H9 (cell line): ENCODE measurements at regions not wholly inside any gene's neighbourhood (a gene's known extent, or its start where the extent isn't known, plus 50 kb on each side); places are given as distances from the start of the nearest gene placed in this dataset.

Source experiments
- DNase-seq: peaks from one replicate; pipeline ENCODE4 v3.0.0-alpha.2; 2017
- H2AFZ ChIP-seq: one replicate; pipeline ENCODE4 v1.6.1; 2013; ENCODE audit warnings: mild to moderate bottlenecking, low read length, control low read depth, moderate library complexity
- H2AK5ac ChIP-seq: 2 replicates; pipeline ENCODE4 v1.6.1; 2013; ENCODE audit warnings: low read length, control low read depth, mixed read lengths; ENCODE audit not compliant: insufficient read length
- H2BK120ac ChIP-seq: one replicate; pipeline ENCODE4 v1.6.1; 2013; ENCODE audit warnings: low read depth, mild to moderate bottlenecking, low read length, control low read depth, inconsistent platforms; ENCODE audit not compliant: poor library complexity, severe bottlenecking
- H2BK12ac ChIP-seq: 2 replicates; pipeline ENCODE4 v1.6.1; 2013; ENCODE audit warnings: low read length, control low read depth, mixed read lengths, low read depth; ENCODE audit not compliant: insufficient read length
- H2BK15ac ChIP-seq: 2 replicates; pipeline ENCODE4 v1.6.1; 2013; ENCODE audit warnings: low read depth, low read length, control low read depth
- H2BK20ac ChIP-seq: one replicate; pipeline ENCODE4 v1.6.1; 2013; ENCODE audit warnings: low read depth, mild to moderate bottlenecking, low read length, control low read depth, inconsistent platforms; ENCODE audit not compliant: poor library complexity, severe bottlenecking
- H2BK5ac ChIP-seq: 2 replicates; pipeline ENCODE4 v1.6.1; 2013; ENCODE audit warnings: low read length, control low read depth, mixed read lengths; ENCODE audit not compliant: insufficient read length
- H3K14ac ChIP-seq: 2 replicates; pipeline ENCODE4 v1.6.1; 2013; ENCODE audit warnings: low read length, control low read depth; ENCODE audit not compliant: insufficient read depth
- H3K18ac ChIP-seq: 2 replicates; pipeline ENCODE4 v1.6.1; 2013; ENCODE audit warnings: low read depth, mild to moderate bottlenecking, mixed read lengths, low read length, control low read depth; ENCODE audit not compliant: insufficient read length
- H3K23ac ChIP-seq: 2 replicates; pipeline ENCODE4 v1.6.1; 2013; ENCODE audit warnings: low read length, control low read depth, mixed read lengths, low read depth; ENCODE audit not compliant: insufficient read length
- H3K23me2 ChIP-seq: 2 replicates; pipeline ENCODE4 v1.6.1; 2013; ENCODE audit warnings: low read depth, mild to moderate bottlenecking, mixed read lengths, low read length, control low read depth; ENCODE audit not compliant: insufficient read length, poor library complexity, severe bottlenecking
- H3K27ac ChIP-seq: 2 replicates; pipeline ENCODE4 v1.5.1; 2013; ENCODE audit warnings: low read length, control low read depth, mixed read lengths, low read depth; ENCODE audit not compliant: insufficient read length
- H3K27me3 ChIP-seq: 2 replicates; pipeline ENCODE4 v1.6.1; 2013; ENCODE audit warnings: low read length, control low read depth, inconsistent platforms; ENCODE audit not compliant: insufficient read depth
- H3K4ac ChIP-seq: 2 replicates; pipeline ENCODE4 v1.6.1; 2013; ENCODE audit warnings: low read depth, mild to moderate bottlenecking, control low read depth, inconsistent platforms, low read length, moderate library complexity
- H3K4me1 ChIP-seq: 2 replicates; pipeline ENCODE4 v1.6.1; 2013; ENCODE audit warnings: low read length, control low read depth, inconsistent platforms; ENCODE audit not compliant: insufficient read depth
- H3K4me2 ChIP-seq: 2 replicates; pipeline ENCODE4 v1.6.1; 2013; ENCODE audit warnings: low read length, control low read depth, mixed read lengths; ENCODE audit not compliant: insufficient read length, insufficient read depth
- H3K56ac ChIP-seq: 2 replicates; pipeline ENCODE4 v1.6.1; 2013; ENCODE audit warnings: low read depth, mild to moderate bottlenecking, mixed read lengths, low read length, control low read depth; ENCODE audit not compliant: insufficient read length
- H3K79me1 ChIP-seq: 2 replicates; pipeline ENCODE4 v1.6.1; 2013; ENCODE audit warnings: low read depth, mild to moderate bottlenecking, moderate library complexity, low read length, control low read depth, inconsistent platforms; ENCODE audit not compliant: insufficient read depth, poor library complexity, severe bottlenecking
- H3K79me2 ChIP-seq: 2 replicates; pipeline ENCODE4 v1.6.1; 2013; ENCODE audit warnings: low read length, control low read depth, inconsistent platforms; ENCODE audit not compliant: insufficient read depth
- H3K9ac ChIP-seq: 2 replicates; pipeline ENCODE4 v1.6.1; 2013; ENCODE audit warnings: low read length, control low read depth, mixed read lengths; ENCODE audit not compliant: insufficient read length; ENCODE audit errors: extremely low read depth
- H3K9me3 ChIP-seq: one replicate; pipeline ENCODE4 v1.6.1; 2013; ENCODE audit warnings: low read depth, low read length, inconsistent platforms; ENCODE audit not compliant: control insufficient read depth
- H3T11ph ChIP-seq: one replicate; pipeline ENCODE4 v1.6.1; 2013; ENCODE audit warnings: mild to moderate bottlenecking, low read length, control low read depth, inconsistent platforms
- H4K20me1 ChIP-seq: one replicate; pipeline ENCODE4 v1.6.1; 2013; ENCODE audit not compliant: control insufficient read depth, insufficient read length, insufficient read depth
- H4K5ac ChIP-seq: 2 replicates; pipeline ENCODE4 v1.6.1; 2013; ENCODE audit warnings: low read depth, mild to moderate bottlenecking, mixed read lengths, low read length, control low read depth; ENCODE audit not compliant: insufficient read length
- H4K8ac ChIP-seq: replicated peaks from 2 replicates; pipeline ENCODE4 v1.6.1; 2013; ENCODE audit warnings: low read length, control low read depth, mixed read lengths, low read depth; ENCODE audit not compliant: insufficient read length
- H4K91ac ChIP-seq: 2 replicates; pipeline ENCODE4 v1.6.1; 2013; ENCODE audit warnings: low read depth, mild to moderate bottlenecking, moderate library complexity, mixed read lengths, low read length, control low read depth; ENCODE audit not compliant: insufficient read length
- H3K27ac Mint-ChIP-seq, 3 experiments: 2 replicates in 2 of 3; 3 replicates in 1 of 3; pipeline ENCODE4 v1.8.0; 2020 to 2021; ENCODE audit warnings: mixed read lengths in 3 of 3, mild to moderate bottlenecking in 1 of 3, moderate library complexity in 1 of 3
- H3K27me3 Mint-ChIP-seq: 2 replicates; pipeline ENCODE4 v1.8.0; 2021; ENCODE audit warnings: low read depth, mild to moderate bottlenecking, moderate library complexity, mixed read lengths
- H3K36me3 Mint-ChIP-seq, 3 experiments: 2 replicates in 2 of 3; 3 replicates in 1 of 3; pipeline ENCODE4 v1.8.0; 2020 to 2021; ENCODE audit warnings: low read depth in 3 of 3, mixed read lengths in 3 of 3; ENCODE audit not compliant: insufficient read depth in 1 of 3
- H3K4me1 Mint-ChIP-seq, 2 experiments: 2 replicates each; pipeline ENCODE4 v1.8.0; 2020; ENCODE audit warnings: mixed read lengths in 2 of 2
- H3K4me3 Mint-ChIP-seq, 2 experiments: 2 replicates in 1 of 2; 3 replicates in 1 of 2; pipeline ENCODE4 v1.8.0; 2020 to 2021; ENCODE audit warnings: mild to moderate bottlenecking in 2 of 2, mixed read lengths in 2 of 2, moderate library complexity in 1 of 2
- H3K9me3 Mint-ChIP-seq, 2 experiments: 2 replicates in 1 of 2; 3 replicates in 1 of 2; pipeline ENCODE4 v1.8.0; 2020; ENCODE audit warnings: mild to moderate bottlenecking in 2 of 2, mixed read lengths in 2 of 2, moderate library complexity in 1 of 2
- CTCF ChIP-seq: fragments of 200-600 bp; sonication (generic); conservative IDR thresholded peaks from 3 replicates; pipeline ENCODE4 v1.8.0; 2021; ENCODE audit warnings: antibody characterized with exemption, mild to moderate bottlenecking
- WGBS: extraction: QIAGEN DNeasy Blood & Tissue Kit; methylation state at CpG from one replicate; pipeline ENCODE4 v1.1.7; 2013; ENCODE audit warnings: missing lambda C conversion rate, low lambda C conversion rate, mixed read lengths; ENCODE audit not compliant: insufficient read length; ENCODE audit errors: extremely low coverage; 5-methylcytosine and 5-hydroxymethylcytosine counted together

GRCh38 chr11:119520400-119520799 lies 97.4 kb upstream of the THY1 start:
- Histone ChIP-seq H3K27ac (no peak overlapping the region), H2BK5ac (no peak overlapping the region), H3K56ac (no peak overlapping the region), H3K14ac (no peak overlapping the region), H4K8ac (no peak overlapping the region), H4K91ac (no peak overlapping the region), H3K27me3 (no peaks in the 10 kb centered on the region), H3K4ac (no peak overlapping the region), H3K79me2 (no peaks in the 10 kb centered on the region), H3K79me1 (no peaks in the 10 kb centered on the region), H4K20me1 (no peaks in the 10 kb centered on the region), H3K9me3 (no peaks in the 10 kb centered on the region), H3K9ac (no peak overlapping the region), H3K18ac (no peak overlapping the region), H3K4me2 (no peak overlapping the region), H2BK12ac (no peak overlapping the region), H3K23me2 (no peaks in the 10 kb centered on the region), H2BK20ac (no peak overlapping the region), H3K23ac (no peak overlapping the region), H2BK120ac (no peak overlapping the region), H3K4me1 (no peaks in the 10 kb centered on the region), H3T11ph (no peak overlapping the region), H2BK15ac (no peak overlapping the region), H4K5ac (no peak overlapping the region), H2AK5ac (no peak overlapping the region), H2AFZ (no peak overlapping the region)
- no peak overlapping the region for H3K4me3 Mint-ChIP-seq
- no peak for TF ChIP-seq CTCF
- H3K9me3 Mint-ChIP-seq, result no peaks in the 10 kb centered on the region
- peaks cover 20% of the 10 kb centered on the region for H3K27me3 Mint-ChIP-seq
- no peak overlapping the region for H3K27ac Mint-ChIP-seq
- H3K36me3 Mint-ChIP-seq, result no peaks in the 10 kb centered on the region; a peak in 1 of 7 replicates
- peaks cover 8 to 25% of the 10 kb centered on the region in 2 experiments for H3K4me1 Mint-ChIP-seq
- no peak for DNase-seq
- no CpG with 5 or more reads among the region's 1 CpG for WGBS
